ENCODE measurements at regions not wholly inside any gene's neighbourhood (a gene's known extent, or its start where the extent isn't known, plus 50 kb on each side); places are given as distances from the start of the nearest gene placed in this dataset.
"Not testable (repeated sequence)": the region's sequence is repeated elsewhere in the genome, so short reads cannot be mapped to it uniquely, and the experiment has no call there.

GRCh38 chr14:106058342-106058741 is 532.0 kb downstream of the TMEM121 start:
- no peak for DNase-seq (ENCODE audit: low spot score)

- no peak for DNase-seq (ENCODE audit: low spot score)
Observed at GRCh38 chr14:106060276-106060975, 534.0 kb downstream of the TMEM121 start.

- not testable (repeated sequence) for DNase-seq (ENCODE audit: low spot score)
Observed at GRCh38 chr14:106061877-106062500, 535.6 kb downstream of the TMEM121 start.

GRCh38 chr14:106062502-106063272 is 536.3 kb downstream of the TMEM121 start:
- DNase-seq (ENCODE audit: low spot score) = no peak

- no peak for DNase-seq (ENCODE audit: low spot score)
Observed at GRCh38 chr14:106067935-106068334, 541.6 kb downstream of the TMEM121 start.

- no peak for DNase-seq (ENCODE audit: low spot score)
Observed at GRCh38 chr14:106069804-106070625, 543.6 kb downstream of the TMEM121 start.

- DNase-seq (ENCODE audit: low spot score) = no peak
Observed at GRCh38 chr14:106080922-106081321, 554.5 kb downstream of the TMEM121 start.

- DNase-seq (ENCODE audit: low spot score) = not testable (repeated sequence)
Observed at GRCh38 chr14:106081721-106082120, 555.3 kb downstream of the TMEM121 start.

- DNase-seq (ENCODE audit: low spot score) = no peak
Observed at GRCh38 chr14:106083082-106083481, 556.7 kb downstream of the TMEM121 start.

- no peak for DNase-seq (ENCODE audit: low spot score)
Observed at GRCh38 chr14:106087837-106088236, 561.5 kb downstream of the TMEM121 start.

- DNase-seq (ENCODE audit: low spot score) = not testable (repeated sequence)
Observed at GRCh38 chr14:106088860-106089259, 562.5 kb downstream of the TMEM121 start.

GRCh38 chr14:106094654-106095189 is 568.3 kb downstream of the TMEM121 start:
- no peak for DNase-seq (ENCODE audit: low spot score)

- no peak for DNase-seq (ENCODE audit: low spot score)
Observed at GRCh38 chr14:106107703-106108102, 581.3 kb downstream of the TMEM121 start.

- no peak for DNase-seq (ENCODE audit: low spot score)
Observed at GRCh38 chr14:106109337-106109736, 583.0 kb downstream of the TMEM121 start.

GRCh38 chr14:106115401-106115800 is 589.0 kb downstream of the TMEM121 start:
- DNase-seq (ENCODE audit: low spot score) = no peak

GRCh38 chr14:106116339-106116930 is 590.1 kb downstream of the TMEM121 start:
- not testable (repeated sequence) for DNase-seq (ENCODE audit: low spot score)

- DNase-seq (ENCODE audit: low spot score) = no peak
Observed at GRCh38 chr14:106120101-106120500, 593.7 kb downstream of the TMEM121 start.

GRCh38 chr14:106129274-106129673 is 602.9 kb downstream of the TMEM121 start:
- DNase-seq (ENCODE audit: low spot score) = no peak

GRCh38 chr14:106129904-106130661 is 603.7 kb downstream of the TMEM121 start:
- not testable (repeated sequence) for DNase-seq (ENCODE audit: low spot score)

GRCh38 chr14:106133126-106133525 is 606.7 kb downstream of the TMEM121 start:
- DNase-seq (ENCODE audit: low spot score) = not testable (repeated sequence)

- no peak for DNase-seq (ENCODE audit: low spot score)
Observed at GRCh38 chr14:106134886-106135285, 608.5 kb downstream of the TMEM121 start.
